A549 (cell line): ENCODE measurements at regions not wholly inside any gene's neighbourhood (a gene's known extent, or its start where the extent isn't known, plus 50 kb on each side); places are given as distances from the start of the nearest gene placed in this dataset.

ENCODE experiments used
- ATAC-seq, 2 experiments: fragments of 200-7000 bp in 1 of 2; fragments of >200 bp in 1 of 2; cut with Nextera tagmentation in 1 of 2; cut with Tn5 transposase in 1 of 2; 3 replicates each; pipeline versions ENCODE4 v1.8.0 to v1.9.1; 2018 to 2020; ENCODE audit warnings: mild to moderate bottlenecking in 1 of 2, moderate library complexity in 1 of 2
- CTCF ChIA-PET: fragments of 300-600 bp; sonication (Branson Sonifier 250); formaldehyde crosslinking; extraction: SDS; loops from one replicate; lab custom pipeline; 2021; ENCODE audit warnings: antibody characterized with exemption, inconsistent platforms; lab: Yijun Ruan, JAX
- POLR2A ChIA-PET: fragments of 350-600 bp; formaldehyde crosslinking; extraction: SDS; loops from one replicate; lab custom pipeline; 2021; ENCODE audit warnings: antibody characterized with exemption, inconsistent platforms; lab: Yijun Ruan, JAX
- DNase-seq, 2 experiments: peaks; one replicate each; pipeline versions ENCODE4 v3.0.0 to v3.0.0-alpha.2; 2011 to 2016; ENCODE audit warnings: low read depth in 1 of 2, low spot score in 1 of 2
- FAIRE-seq: peaks from 2 replicates; lab custom pipeline; 2011; peaks lifted over from hg19 to GRCh38; lab: Jason Lieb, UNC
- H3K27ac ChIP-seq, 2 experiments: fragments of >200 bp; sonication (Bioruptor Twin); formaldehyde crosslinking; 3 replicates each; pipeline ENCODE4 v1.5.1; 2016 to 2017
- H3K4me1 ChIP-seq: fragments of >200 bp; sonication (Bioruptor Twin); formaldehyde crosslinking; 3 replicates; pipeline ENCODE4 v1.6.1; 2016
- H3K4me2 ChIP-seq: fragments of >200 bp; sonication (Bioruptor Twin); formaldehyde crosslinking; 3 replicates; pipeline ENCODE4 v1.6.1; 2016
- H3K4me3 ChIP-seq: fragments of >200 bp; sonication (Bioruptor Twin); formaldehyde crosslinking; 3 replicates; pipeline ENCODE4 v1.5.1; 2016
- H3K9me3 ChIP-seq: fragments of >200 bp; sonication (Bioruptor Twin); formaldehyde crosslinking; 3 replicates; pipeline ENCODE4 v1.6.1; 2016
- BCL3 ChIP-seq: fragments of >200 bp; sonication (Bioruptor Twin); formaldehyde crosslinking; IDR thresholded peaks from 3 replicates; pipeline ENCODE4 v1.6.1; 2016
- CBX2 ChIP-seq: fragments of 200-600 bp; sonication (generic); IDR thresholded peaks from 2 replicates; pipeline ENCODE4 v1.6.1; 2016; ENCODE audit warnings: low read depth, mild to moderate bottlenecking, borderline replicate concordance
- CHD4 ChIP-seq: fragments of 200-600 bp; sonication (generic); IDR thresholded peaks from 2 replicates; pipeline ENCODE4 v1.6.1; 2016; ENCODE audit warnings: antibody characterized with exemption, mild to moderate bottlenecking, borderline replicate concordance
- CTCF ChIP-seq: fragments of >200 bp; sonication (Bioruptor Twin); formaldehyde crosslinking; IDR thresholded peaks from 3 replicates; pipeline ENCODE4 v1.5.1; 2016
- EHMT2 ChIP-seq: fragments of 200-600 bp; sonication (generic); IDR thresholded peaks from 2 replicates; pipeline ENCODE4 v1.6.1; 2016; ENCODE audit warnings: antibody characterized with exemption, low read depth, mild to moderate bottlenecking, moderate library complexity
- ESRRA ChIP-seq: fragments of 150-350 bp; IDR thresholded peaks from 2 replicates; pipeline ENCODE4 v1.6.1; 2014; ENCODE audit warnings: mild to moderate bottlenecking, low read length, borderline replicate concordance
- HDAC2 ChIP-seq: fragments of 200-600 bp; sonication (generic); IDR thresholded peaks from 2 replicates; pipeline ENCODE4 v1.6.1; 2016
- HOXA7 ChIP-seq: fragments of 250-450 bp; sonication (Bioruptor Pico); IDR thresholded peaks from 2 replicates; pipeline ENCODE4 v1.5.0; 2020; ENCODE audit warnings: mild to moderate bottlenecking, moderate library complexity
- HOXB5 ChIP-seq: fragments of 250-450 bp; sonication (Bioruptor Pico); IDR thresholded peaks from 2 replicates; pipeline ENCODE4 v1.5.0; 2020; ENCODE audit warnings: mild to moderate bottlenecking, moderate library complexity
- KDM1A ChIP-seq: fragments of 200-600 bp; sonication (generic); IDR thresholded peaks from 2 replicates; pipeline ENCODE4 v1.6.1; 2016; ENCODE audit warnings: low read depth, mild to moderate bottlenecking
- MAZ ChIP-seq: fragments of 150-350 bp; IDR thresholded peaks from 2 replicates; pipeline ENCODE4 v1.6.1; 2014; ENCODE audit warnings: antibody characterized with exemption, low read depth, low read length, borderline replicate concordance
- NFE2L2 ChIP-seq: fragments of 150-350 bp; conservative IDR thresholded peaks from 2 replicates; pipeline ENCODE4 v1.6.1; 2014; ENCODE audit warnings: low read length
- NR3C1 ChIP-seq: fragments of >200 bp; sonication (Bioruptor Twin); formaldehyde crosslinking; IDR thresholded peaks from 3 replicates; pipeline ENCODE4 v1.6.1; 2017
- POLR2A ChIP-seq: IDR thresholded peaks from 2 replicates; pipeline ENCODE4 v1.6.1; 2012; ENCODE audit warnings: mild to moderate bottlenecking, low read length
- RARB ChIP-seq: fragments of 250-450 bp; sonication (Bioruptor Pico); IDR thresholded peaks from 2 replicates; pipeline ENCODE4 v1.8.0; 2021; ENCODE audit warnings: mild to moderate bottlenecking, moderate library complexity
- REST ChIP-seq: fragments of 200-600 bp; sonication (generic); IDR thresholded peaks from 2 replicates; pipeline ENCODE4 v1.6.1; 2016; ENCODE audit warnings: antibody characterized with exemption, mild to moderate bottlenecking, moderate library complexity
- RFX5 ChIP-seq: fragments of 450-650 bp; IDR thresholded peaks from 2 replicates; pipeline ENCODE4 v1.7.1; 2014; ENCODE audit warnings: antibody characterized with exemption, mild to moderate bottlenecking, moderate library complexity
- SMC3 ChIP-seq: fragments of >200 bp; sonication (Bioruptor Twin); formaldehyde crosslinking; IDR thresholded peaks from 3 replicates; pipeline ENCODE4 v1.6.1; 2018; ENCODE audit warnings: inconsistent platforms
- SREBF2 ChIP-seq: fragments of 450-650 bp; IDR thresholded peaks from 2 replicates; pipeline ENCODE4 v1.6.1; 2014; ENCODE audit warnings: mild to moderate bottlenecking, moderate library complexity
- TP53 ChIP-seq: fragments of 250-450 bp; sonication (Bioruptor Pico); IDR thresholded peaks from 2 replicates; pipeline ENCODE4 v1.5.0; 2021; ENCODE audit warnings: mild to moderate bottlenecking, moderate library complexity
- USF2 ChIP-seq: fragments of 450-650 bp; IDR thresholded peaks from 2 replicates; pipeline ENCODE4 v1.6.1; 2014; ENCODE audit warnings: antibody characterized with exemption
- ZNF302 ChIP-seq: fragments of 250-450 bp; sonication (Bioruptor Pico); IDR thresholded peaks from 2 replicates; pipeline ENCODE4 v1.9.0; 2021; ENCODE audit warnings: inconsistent platforms, mild to moderate bottlenecking, moderate library complexity
- ZSCAN20 ChIP-seq: fragments of 250-450 bp; sonication (Bioruptor Pico); IDR thresholded peaks from 2 replicates; pipeline ENCODE4 v1.8.0; 2022; ENCODE audit warnings: mild to moderate bottlenecking, moderate library complexity
- WGBS: methylation state at CpG from one replicate; pipeline ENCODE4 v1.1.6; 2017; ENCODE audit errors: missing lambda C conversion rate; 5-methylcytosine and 5-hydroxymethylcytosine counted together
- TF ChIP-seq, protein P1 (sequence below): IDR thresholded peaks from 2 replicates; pipeline ENCODE4 v1.6.1; 2012; ENCODE audit warnings: low read depth, borderline replicate concordance
- TF ChIP-seq, protein P2 (sequence below): fragments of 150-350 bp; IDR thresholded peaks from 2 replicates; pipeline ENCODE4 v1.6.1; 2014; ENCODE audit warnings: low read depth, mild to moderate bottlenecking, low read length

DNA sequence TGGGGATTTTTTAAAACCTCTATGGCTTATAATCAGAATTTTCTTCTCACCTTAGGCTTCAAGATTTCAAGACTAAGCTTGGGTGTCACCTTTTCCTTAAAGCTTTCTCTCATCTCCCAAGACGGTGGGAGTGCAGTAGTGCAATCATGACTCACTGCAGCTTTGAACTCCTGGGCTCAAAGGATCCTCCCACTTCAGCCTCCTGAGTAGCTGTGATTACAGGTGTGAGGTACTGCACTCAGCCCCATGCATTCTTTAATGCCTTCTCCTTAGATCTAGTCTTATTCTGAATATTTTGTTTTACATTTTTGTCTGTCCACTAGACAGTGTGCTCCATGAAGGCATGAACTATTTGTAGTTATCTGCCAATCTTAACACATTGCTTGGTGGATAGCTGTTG, 55.7 kb upstream of the FAT3 start:
- CTCF ChIA-PET, result interaction anchor here (1.3 kb wide), 1 partner anchor 8 kb away, joined by 3 read pairs; no protein-coding TSS in a partner anchor
- no peak overlapping the region for H3K27ac ChIP-seq
- H3K9me3 ChIP-seq, result no peaks in the 10 kb centered on the region
- POLR2A ChIA-PET, result no interaction called here
- TF ChIP-seq, protein P1, sequence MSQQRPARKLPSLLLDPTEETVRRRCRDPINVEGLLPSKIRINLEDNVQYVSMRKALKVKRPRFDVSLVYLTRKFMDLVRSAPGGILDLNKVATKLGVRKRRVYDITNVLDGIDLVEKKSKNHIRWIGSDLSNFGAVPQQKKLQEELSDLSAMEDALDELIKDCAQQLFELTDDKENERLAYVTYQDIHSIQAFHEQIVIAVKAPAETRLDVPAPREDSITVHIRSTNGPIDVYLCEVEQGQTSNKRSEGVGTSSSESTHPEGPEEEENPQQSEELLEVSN, result no peak
- no peak for ATAC-seq
- no peak overlapping the region for H3K4me3 ChIP-seq
- no peak for DNase-seq
- FAIRE-seq, result no peak
- no peaks in the 10 kb centered on the region for H3K4me1 ChIP-seq
- WGBS, result 32% methylated on average over 1 of the region's 1 CpG
- no peak overlapping the region for H3K4me2 ChIP-seq

DNA sequence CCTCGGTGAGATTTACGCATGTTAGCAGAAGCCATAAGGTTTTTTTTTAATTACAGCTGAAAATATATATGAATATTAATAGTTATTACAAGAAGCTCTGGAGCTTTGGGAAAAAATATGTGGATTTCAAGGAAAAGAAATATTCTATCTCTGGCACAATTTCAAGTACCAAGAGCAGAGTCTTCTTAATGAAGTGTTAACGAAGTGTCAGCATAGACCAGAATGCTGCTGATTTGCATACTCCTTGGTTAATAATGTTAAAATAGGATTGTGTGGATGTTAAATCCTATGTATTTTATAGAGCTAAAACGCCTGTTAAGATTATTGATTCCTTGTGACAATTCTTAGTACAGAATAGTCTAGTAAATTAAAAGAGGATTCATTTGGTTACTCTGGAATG, 57.0 kb upstream of the FAT3 start:
- H3K4me2 ChIP-seq, result no peak overlapping the region
- H3K4me1 ChIP-seq, result no peaks in the 10 kb centered on the region
- ChIA-PET CTCF (no interaction called here), POLR2A (no interaction called here)
- WGBS, result 62% methylated on average over 4 of the region's 4 CpGs
- ATAC-seq (no peak), DNase-seq (no peak), FAIRE-seq (no peak)
- no peak overlapping the region for H3K27ac ChIP-seq
- TF ChIP-seq ZNF302 (CRISPR knock-in tag) (no peak), MAZ (no peak), HOXB5 (no peak), CTCF (no peak), REST (no peak), ESRRA (no peak), RFX5 (no peak), HOXA7 (CRISPR knock-in tag) (no peak), NR3C1 (no peak), HDAC2 (no peak), RARB (CRISPR knock-in tag) (no peak), POLR2A (no peak), KDM1A (no peak), USF2 (no peak)
- TF ChIP-seq, protein P2, sequence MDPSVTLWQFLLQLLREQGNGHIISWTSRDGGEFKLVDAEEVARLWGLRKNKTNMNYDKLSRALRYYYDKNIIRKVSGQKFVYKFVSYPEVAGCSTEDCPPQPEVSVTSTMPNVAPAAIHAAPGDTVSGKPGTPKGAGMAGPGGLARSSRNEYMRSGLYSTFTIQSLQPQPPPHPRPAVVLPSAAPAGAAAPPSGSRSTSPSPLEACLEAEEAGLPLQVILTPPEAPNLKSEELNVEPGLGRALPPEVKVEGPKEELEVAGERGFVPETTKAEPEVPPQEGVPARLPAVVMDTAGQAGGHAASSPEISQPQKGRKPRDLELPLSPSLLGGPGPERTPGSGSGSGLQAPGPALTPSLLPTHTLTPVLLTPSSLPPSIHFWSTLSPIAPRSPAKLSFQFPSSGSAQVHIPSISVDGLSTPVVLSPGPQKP, result no peak
- no peaks in the 10 kb centered on the region for H3K9me3 ChIP-seq
- no peak overlapping the region for H3K4me3 ChIP-seq

- no peak for DNase-seq
- POLR2A ChIA-PET, result no interaction called here
- FAIRE-seq, result no peak
- CTCF ChIA-PET, result interaction anchor here (1.2 kb wide), 1 partner anchor 11 kb away, joined by 3 read pairs; no protein-coding TSS in a partner anchor
- H3K4me2 ChIP-seq, result no peak overlapping the region
- no peak for ATAC-seq
- H3K9me3 ChIP-seq, result no peaks in the 10 kb centered on the region
- no peaks in the 10 kb centered on the region for H3K4me1 ChIP-seq
- H3K27ac ChIP-seq, result no peak overlapping the region
- WGBS, result 41% methylated on average over 3 of the region's 3 CpGs
- H3K4me3 ChIP-seq, result no peak overlapping the region
- TF ChIP-seq BCL3, result no peak
- no peak for TF ChIP-seq RFX5
- no peak for TF ChIP-seq EHMT2
- TF ChIP-seq TP53 (CRISPR knock-in tag), result no peak
- TF ChIP-seq SREBF2, result no peak
- TF ChIP-seq SMC3, result no peak
- TF ChIP-seq, protein P1, result no peak
- TF ChIP-seq NFE2L2, result no peak
- no peak for TF ChIP-seq CHD4
- no peak for TF ChIP-seq ESRRA
- no peak for TF ChIP-seq ZNF302 (CRISPR knock-in tag)
- TF ChIP-seq CBX2, result no peak
- TF ChIP-seq RARB (CRISPR knock-in tag), result no peak
- TF ChIP-seq ZSCAN20, result no peak
Observed at GRCh38 chr11:92166335-92166734, 58.3 kb upstream of the FAT3 start.
